Fibroblast of skin of right quadriceps (primary cell): ENCODE measurements at regions not wholly inside any gene's neighbourhood (a gene's known extent, or its start where the extent isn't known, plus 50 kb on each side); places are given as distances from the start of the nearest gene placed in this dataset.
"Not testable (repeated sequence)": the region's sequence is repeated elsewhere in the genome, so short reads cannot be mapped to it uniquely, and the experiment has no call there.

Source experiments
- DNase-seq: peaks from one replicate; pipeline ENCODE4 v3.0.0-alpha.2; 2013

- DNase-seq, result no peak
Observed at GRCh38 chr3:118637846-118638245, 396.8 kb downstream of the IGSF11 start.

- no peak for DNase-seq
Observed at GRCh38 chr3:118641608-118642007, 393.0 kb downstream of the IGSF11 start.

GRCh38 chr3:118671192-118671591 lies 363.5 kb downstream of the IGSF11 start:
- no peak for DNase-seq

GRCh38 chr3:118675305-118675704 lies 359.3 kb downstream of the IGSF11 start:
- DNase-seq, result no peak

- not testable (repeated sequence) for DNase-seq
Observed at GRCh38 chr3:118678663-118679062, 356.0 kb downstream of the IGSF11 start.

- no peak for DNase-seq
Observed at GRCh38 chr3:118682921-118683320, 351.7 kb downstream of the IGSF11 start.

- no peak for DNase-seq
Observed at GRCh38 chr3:118683636-118684035, 351.0 kb downstream of the IGSF11 start.

- DNase-seq, result no peak
Observed at GRCh38 chr3:118688396-118688884, 346.2 kb downstream of the IGSF11 start.

- DNase-seq, result no peak
Observed at GRCh38 chr3:118692416-118692815, 342.2 kb downstream of the IGSF11 start.

GRCh38 chr3:118705487-118706219 lies 329.0 kb downstream of the IGSF11 start:
- no peak for DNase-seq

- DNase-seq, result no peak
Observed at GRCh38 chr3:118707991-118708390, 326.7 kb downstream of the IGSF11 start.

- no peak for DNase-seq
Observed at GRCh38 chr3:118710532-118710931, 324.1 kb downstream of the IGSF11 start.

GRCh38 chr3:118713502-118714207 lies 321.0 kb downstream of the IGSF11 start:
- no peak for DNase-seq

- DNase-seq, result no peak
Observed at GRCh38 chr3:118714800-118715199, 319.8 kb downstream of the IGSF11 start.

GRCh38 chr3:118729546-118729945 lies 305.1 kb downstream of the IGSF11 start:
- DNase-seq, result no peak

- DNase-seq, result no peak
Observed at GRCh38 chr3:118734664-118735063, 300.0 kb downstream of the IGSF11 start.

GRCh38 chr3:118736107-118736506 lies 298.5 kb downstream of the IGSF11 start:
- DNase-seq, result no peak

GRCh38 chr3:118740722-118741290 lies 293.8 kb downstream of the IGSF11 start:
- DNase-seq, result no peak

- no peak for DNase-seq
Observed at GRCh38 chr3:118742760-118743159, 291.9 kb downstream of the IGSF11 start.

- no peak for DNase-seq
Observed at GRCh38 chr3:118744186-118744585, 290.5 kb downstream of the IGSF11 start.

- DNase-seq, result no peak
Observed at GRCh38 chr3:118754406-118755252, 280.0 kb downstream of the IGSF11 start.

GRCh38 chr3:118755253-118755801 lies 279.3 kb downstream of the IGSF11 start:
- no peak for DNase-seq
